Activated CD4-positive, alpha-beta T cell treated with anti-CD3 and anti-CD28 coated beads, Interleukin-2, amount 10 ng/mL, durations not matched to agents 7 days and 5 days (primary cell): ENCODE measurements at regions not wholly inside any gene's neighbourhood (a gene's known extent, or its start where the extent isn't known, plus 50 kb on each side); places are given as distances from the start of the nearest gene placed in this dataset.

Source experiments
- microRNA-seq: library from miRNA; unstranded; fragments of <30 nt; microRNA quantifications from one replicate; pipeline ENCODE4 v1.2.0, GENCODE V29; 2021; ENCODE audit warnings: borderline microRNAs expressed, borderline replicate concordance

Small RNA genes lying in the stretch of these regions (microRNA-seq; reads per million reads assigned to microRNA genes)
- 75.0 reads per million, percentile 69 among the genes with 10 or more reads in this experiment for gene MIRLET7A1
- 4,259 reads per million, percentile 94 among the genes with 10 or more reads in this experiment for gene MIRLET7D
- 139 reads per million, percentile 73 among the genes with 10 or more reads in this experiment for gene MIRLET7F1
